ENCODE measurements at regions not wholly inside any gene's neighbourhood (a gene's known extent, or its start where the extent isn't known, plus 50 kb on each side); places are given as distances from the start of the nearest gene placed in this dataset.

- POLR2A ChIA-PET, result no interaction called here
- BruUV-seq (replicated peaks), result no TSS peak
- TF ChIP-seq SIN3A (IDR thresholded peaks at IDR 0.05; ENCODE audit: borderline replicate concordance, insufficient read depth, low read depth, low read length) (no peak), REST (IDR thresholded peaks at IDR 0.05; ENCODE audit: insufficient read depth in 1 of 2, low read depth in 2 of 2, low read length in 1 of 2) (no peak), CTCF (IDR thresholded peaks at IDR 0.05) (no peak), POLR2AphosphoS5 (IDR thresholded peaks at IDR 0.05; ENCODE audit: low read depth, low read length) (no peak), TCF7L2 (IDR thresholded peaks at IDR 0.05; ENCODE audit: low read depth, low read length) (no peak)
- H3K27ac ChIP-seq (ENCODE audit: low read length), result no peak overlapping the region
- in situ Hi-C loops (cut with HindIII; ENCODE audit: low pct_unique_long_range_greater_than_20kb, low sequenced_read_pairs) (no loop called here), intact Hi-C loops (cut with micrococcal nuclease; ENCODE audit: unreplicated experiment) (no loop called here)
- no peak overlapping the region for H3K4me3 ChIP-seq (ENCODE audit: low read depth in 2 of 2, low read length in 2 of 2)
- H3K9me3 ChIP-seq (ENCODE audit: control insufficient read depth, insufficient read depth, low read depth, low read length), result no peaks in the 10 kb centered on the region
- no peaks in the 10 kb centered on the region for H3K36me3 ChIP-seq (ENCODE audit: control insufficient read depth, insufficient read depth, low read length)
- CTCF ChIA-PET, result no interaction called here
- no peak for DNase-seq (ENCODE audit: low read depth, low spot score)
- no peaks in the 10 kb centered on the region for H3K4me1 ChIP-seq (ENCODE audit: control insufficient read depth, insufficient read depth, low read length)
- no peak for ATAC-seq
- H3K27me3 ChIP-seq (ENCODE audit: control insufficient read depth, insufficient read depth, low read length), result no peaks in the 10 kb centered on the region
These were observed 724.1 kb upstream of the SOX9 start for GRCh38 chr17:71396711-71397110.

DNA sequence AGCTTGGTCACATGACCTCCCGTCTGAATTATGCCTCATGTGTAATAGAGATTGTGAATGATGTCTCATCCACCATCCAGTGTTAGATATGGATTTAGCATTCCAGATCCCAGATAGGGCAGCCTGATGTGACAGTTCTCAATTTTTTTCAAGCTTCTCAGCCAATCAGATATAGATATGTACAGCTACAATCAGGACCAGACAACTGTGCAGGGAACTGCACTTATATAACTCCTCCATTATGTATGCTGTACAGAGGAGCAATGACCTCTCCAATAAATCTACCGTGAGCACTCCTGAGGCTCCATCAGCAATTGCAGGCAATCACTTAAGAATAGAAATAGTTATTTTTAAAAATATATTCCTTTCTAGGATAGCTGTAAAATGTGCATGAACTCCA is 722.8 kb upstream of the SOX9 start:
- no TSS peak for BruUV-seq (replicated peaks)
- Histone ChIP-seq H3K4me1 (ENCODE audit: control insufficient read depth, insufficient read depth, low read length) (no peaks in the 10 kb centered on the region), H3K27me3 (ENCODE audit: control insufficient read depth, insufficient read depth, low read length) (no peaks in the 10 kb centered on the region), H3K9me3 (ENCODE audit: control insufficient read depth, insufficient read depth, low read depth, low read length) (no peaks in the 10 kb centered on the region), H3K4me3 (ENCODE audit: low read depth in 2 of 2, low read length in 2 of 2) (no peak overlapping the region), H3K36me3 (ENCODE audit: control insufficient read depth, insufficient read depth, low read length) (no peaks in the 10 kb centered on the region), H3K27ac (ENCODE audit: low read length) (no peak overlapping the region)
- CTCF ChIA-PET, result no interaction called here
- TF ChIP-seq TCF7L2 (IDR thresholded peaks at IDR 0.05; ENCODE audit: low read depth, low read length), result no peak
- TF ChIP-seq REST (IDR thresholded peaks at IDR 0.05; ENCODE audit: insufficient read depth in 1 of 2, low read depth in 2 of 2, low read length in 1 of 2), result no peak
- TF ChIP-seq SIN3A (IDR thresholded peaks at IDR 0.05; ENCODE audit: borderline replicate concordance, insufficient read depth, low read depth, low read length), result no peak
- POLR2A ChIA-PET, result no interaction called here
- in situ Hi-C loops (cut with HindIII; ENCODE audit: low pct_unique_long_range_greater_than_20kb, low sequenced_read_pairs), result no loop called here
- DNase-seq (ENCODE audit: low read depth, low spot score) (no peak), ATAC-seq (no peak)
- intact Hi-C loops (cut with micrococcal nuclease; ENCODE audit: unreplicated experiment), result no loop called here

Data from Panc1 (cell line).